Breast epithelium (tissue), 4 donors: ENCODE measurements at regions not wholly inside any gene's neighbourhood (a gene's known extent, or its start where the extent isn't known, plus 50 kb on each side); places are given as distances from the start of the nearest gene placed in this dataset.
"Not testable (repeated sequence)": the region's sequence is repeated elsewhere in the genome, so short reads cannot be mapped to it uniquely, and the experiment has no call there.

ENCODE experiments used
- DNase-seq, 2 donors: peaks; one replicate each; pipeline ENCODE4 v3.0.0-alpha.2; 2019; ENCODE audit warnings: low spot score in 2 of 2
- H3K27ac ChIP-seq, 2 donors: fragments of 200-600 bp; sonication (generic) in 1 of 2; one replicate each; pipeline ENCODE4 v1.5.1; 2016 to 2019; ENCODE audit warnings: mild to moderate bottlenecking in 1 of 2
- H3K27me3 ChIP-seq, 2 donors: fragments of 200-600 bp; sonication (generic) in 1 of 2; one replicate each; pipeline versions ENCODE4 v1.5.1 to v1.6.0; 2017 to 2019; ENCODE audit warnings: control low read depth in 1 of 2, mild to moderate bottlenecking in 1 of 2
- H3K36me3 ChIP-seq: fragments of 200-600 bp; one replicate; pipeline ENCODE4 v1.5.1; 2019
- H3K4me1 ChIP-seq, 2 donors: fragments of 200-600 bp; sonication (generic); one replicate each; pipeline ENCODE4 v1.5.1; 2016 to 2019; ENCODE audit warnings: control low read depth in 1 of 2
- H3K4me3 ChIP-seq, 3 donors: fragments of 200-600 bp; sonication (generic); 1 replicate in 2 of 3; 2 replicates in 1 of 3; pipeline ENCODE4 v1.5.1; 2016 to 2019; ENCODE audit warnings: mild to moderate bottlenecking in 3 of 3, moderate library complexity in 2 of 3
- H3K9me3 ChIP-seq, 2 donors: fragments of 200-600 bp; sonication (generic) in 1 of 2; one replicate each; pipeline ENCODE4 v1.5.1; 2016 to 2019; ENCODE audit warnings: control low read depth in 1 of 2
- CTCF ChIP-seq, 3 donors: fragments of 450-650 bp; IDR thresholded peaks; one replicate each; pipeline ENCODE4 v1.5.1; 2016 to 2017; ENCODE audit warnings: antibody characterized with exemption in 3 of 3, mild to moderate bottlenecking in 3 of 3, moderate library complexity in 3 of 3
- POLR2A ChIP-seq: fragments of 450-650 bp; IDR thresholded peaks from one replicate; pipeline ENCODE4 v1.6.1; 2016; ENCODE audit warnings: antibody characterized with exemption, mild to moderate bottlenecking, moderate library complexity
- POLR2AphosphoS5 ChIP-seq, 3 donors: sonication (generic); formaldehyde crosslinking; IDR thresholded peaks; one replicate each; pipeline ENCODE4 v1.6.1; 2017; ENCODE audit warnings: antibody characterized with exemption in 3 of 3
- intact Hi-C: fragments of 100-400 bp; cut with DNase I; formaldehyde crosslinking; loops from one replicate; pipeline ENCODE4 v1.15.1; 2023; ENCODE audit warnings: low total_unique reads

DNA sequence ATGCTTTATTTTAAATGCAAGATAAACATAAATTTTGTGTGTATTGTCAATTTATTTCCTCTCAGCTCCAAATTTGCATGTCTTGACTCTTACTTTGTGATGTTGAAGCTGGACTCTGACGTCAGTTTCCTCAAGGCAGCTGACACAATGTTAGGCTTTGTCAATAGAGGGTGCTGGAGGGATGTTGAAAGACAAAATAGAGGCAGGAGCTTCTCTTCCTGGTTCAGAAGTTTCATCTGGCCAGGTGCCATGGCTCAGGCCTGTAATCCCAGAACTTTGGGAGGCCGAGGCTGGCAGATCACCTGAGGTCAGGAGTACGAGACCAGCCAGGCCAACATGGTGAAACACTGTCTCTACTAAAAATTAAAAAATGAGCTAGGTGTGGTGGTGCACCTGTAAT is 408.6 kb downstream of the GBE1 start:
- peaks cover 0 to under 1% of the 10 kb centered on the region in 2 donors for H3K9me3 ChIP-seq
- intact Hi-C loops, result no loop called here
- TF ChIP-seq POLR2A (no peak), POLR2AphosphoS5 (IDR thresholded peaks at IDR 0.05) (no peak)
- H3K4me1 ChIP-seq, result no peaks in the 10 kb centered on the region
- H3K27ac ChIP-seq, result no peak overlapping the region
- no peaks in the 10 kb centered on the region for H3K36me3 ChIP-seq
- DNase-seq, result no peak
- no peaks in the 10 kb centered on the region for H3K27me3 ChIP-seq
- no peak overlapping the region for H3K4me3 ChIP-seq

- Histone ChIP-seq H3K4me3 (no peak overlapping the region), H3K36me3 (no peaks in the 10 kb centered on the region), H3K9me3 (no peaks in the 10 kb centered on the region), H3K27me3 (no peaks in the 10 kb centered on the region), H3K4me1 (no peaks in the 10 kb centered on the region), H3K27ac (no peak overlapping the region)
- TF ChIP-seq CTCF (IDR thresholded peaks at IDR 0.05) (no peak), POLR2AphosphoS5 (IDR thresholded peaks at IDR 0.05) (no peak), POLR2A (no peak)
- intact Hi-C loops, result no loop called here
- no peak for DNase-seq
Observed at GRCh38 chr3:81349816-81350340, 411.6 kb downstream of the GBE1 start.

DNA sequence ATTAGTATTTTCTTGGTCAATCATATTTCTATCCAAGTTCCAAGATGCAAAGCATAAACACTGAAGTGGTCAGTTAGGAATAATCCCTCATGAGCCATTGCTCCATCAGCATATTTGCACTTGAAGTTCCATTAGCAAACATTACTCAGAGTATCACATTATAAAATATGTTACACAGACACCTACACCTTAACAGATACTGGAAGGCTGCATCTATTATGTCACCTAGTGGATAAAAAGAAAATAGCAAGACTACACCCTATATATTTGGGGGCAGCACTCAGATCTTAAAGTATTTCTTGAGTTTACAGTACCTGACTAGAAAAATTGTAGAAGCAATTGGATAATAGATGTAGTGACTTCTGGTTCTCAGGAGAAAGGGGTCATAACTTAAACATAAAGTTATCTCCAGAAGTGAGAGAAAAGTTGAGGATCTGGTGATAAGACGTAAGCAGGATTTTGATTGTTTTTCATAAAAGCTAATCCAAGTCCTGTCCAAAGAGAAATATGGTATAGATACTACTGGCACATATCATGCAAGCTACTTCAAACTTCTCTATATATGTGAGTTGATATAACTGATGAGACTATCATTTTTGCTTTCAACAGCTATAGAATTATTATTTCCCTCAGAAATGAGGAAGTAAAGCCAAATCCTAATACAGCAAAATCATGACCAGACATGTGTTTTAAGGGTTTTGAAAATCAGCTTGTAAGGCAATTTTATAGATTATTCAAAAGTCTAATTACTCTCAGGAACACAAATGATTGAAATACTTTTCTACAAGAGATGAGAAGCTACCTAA is 422.2 kb downstream of the GBE1 start:
- no peaks in the 10 kb centered on the region for H3K9me3 ChIP-seq
- TF ChIP-seq POLR2A (no peak), CTCF (IDR thresholded peaks at IDR 0.05) (peak in 1 of 3 donors; percentile 23), POLR2AphosphoS5 (IDR thresholded peaks at IDR 0.05) (no peak)
- H3K27ac ChIP-seq, result no peak overlapping the region
- intact Hi-C loops, result no loop called here
- no peak for DNase-seq
- H3K36me3 ChIP-seq, result no peaks in the 10 kb centered on the region
- no peak overlapping the region for H3K4me3 ChIP-seq
- H3K4me1 ChIP-seq, result no peaks in the 10 kb centered on the region
- no peaks in the 10 kb centered on the region for H3K27me3 ChIP-seq

DNA sequence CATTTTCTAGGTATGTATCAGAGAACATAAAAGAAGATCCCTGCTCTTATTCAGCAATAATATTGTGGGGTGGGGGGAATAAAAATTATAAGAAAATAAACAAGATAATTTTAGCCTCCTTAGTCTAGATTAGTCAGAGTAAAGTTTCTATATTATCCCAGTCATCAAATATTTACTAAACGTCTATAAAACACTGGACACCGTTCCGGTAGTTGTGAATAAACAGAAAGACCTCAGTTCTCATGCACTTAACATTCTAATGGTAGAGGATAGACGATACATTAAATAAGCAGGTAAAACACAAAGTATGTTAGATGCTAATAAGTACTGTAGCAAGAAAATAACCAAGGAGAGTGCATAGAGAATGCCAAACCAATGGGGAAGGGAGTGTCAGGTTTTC is 425.0 kb downstream of the GBE1 start:
- H3K36me3 ChIP-seq, result no peaks in the 10 kb centered on the region
- H3K27ac ChIP-seq, result no peak overlapping the region
- TF ChIP-seq POLR2A (no peak), POLR2AphosphoS5 (IDR thresholded peaks at IDR 0.05) (no peak), CTCF (IDR thresholded peaks at IDR 0.05) (no peak)
- no peak for DNase-seq
- no peaks in the 10 kb centered on the region for H3K4me1 ChIP-seq
- H3K27me3 ChIP-seq, result no peaks in the 10 kb centered on the region
- no peaks in the 10 kb centered on the region for H3K9me3 ChIP-seq
- no peak overlapping the region for H3K4me3 ChIP-seq
- intact Hi-C loops, result no loop called here

DNA sequence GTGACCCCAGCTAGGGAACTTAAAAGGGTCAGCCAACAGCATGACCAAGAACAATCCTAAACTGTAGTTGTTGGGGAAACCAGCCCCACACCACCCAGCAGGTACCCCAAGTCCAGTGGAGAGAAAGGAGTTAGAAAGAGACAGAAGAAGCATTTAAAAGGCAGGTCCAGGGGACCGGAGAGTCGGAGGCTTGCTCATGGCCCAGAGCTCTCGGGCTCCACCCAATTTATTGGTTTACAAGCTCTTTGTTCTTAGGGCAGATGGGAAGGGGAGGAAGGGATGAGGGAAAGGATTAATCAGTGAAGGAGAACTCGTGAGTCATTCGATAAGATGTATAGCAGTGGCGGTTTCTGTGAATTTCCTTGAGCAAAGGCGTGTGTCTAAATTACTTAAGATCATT is 431.6 kb downstream of the GBE1 start:
- intact Hi-C loops, H3K4me1 ChIP-seq, H3K9me3 ChIP-seq, H3K36me3 ChIP-seq, H3K27me3 ChIP-seq, H3K27ac ChIP-seq, H3K4me3 ChIP-seq, DNase-seq: not testable (repeated sequence)

DNA sequence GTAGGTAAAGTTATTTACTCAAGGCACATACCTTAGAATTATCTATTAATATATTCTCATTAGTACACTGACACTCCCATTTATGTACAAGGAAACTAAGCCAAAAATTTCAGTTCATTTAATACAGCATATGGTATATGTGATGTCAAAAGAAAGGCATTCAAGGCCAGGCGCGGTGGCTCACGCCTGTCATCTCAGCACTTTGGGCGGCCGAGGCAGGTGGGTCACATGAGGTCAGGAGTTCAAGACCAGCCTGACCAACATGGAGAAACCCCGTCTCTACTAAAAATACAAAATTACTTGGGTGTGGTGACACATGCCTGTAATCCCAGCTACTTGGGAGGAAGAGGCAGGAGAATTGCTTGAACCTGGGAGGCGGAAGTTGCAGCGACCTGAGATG is 435.2 kb downstream of the GBE1 start:
- TF ChIP-seq POLR2AphosphoS5 (IDR thresholded peaks at IDR 0.05), result no peak
- TF ChIP-seq CTCF (IDR thresholded peaks at IDR 0.05), result no peak
- no peak for TF ChIP-seq POLR2A
- H3K36me3 ChIP-seq, result no peaks in the 10 kb centered on the region
- intact Hi-C loops, result no loop called here

More for the DNA sequence above, 435.2 kb downstream of the GBE1 start:
- no peaks in the 10 kb centered on the region for H3K4me1 ChIP-seq
- H3K4me3 ChIP-seq, result no peak overlapping the region
- H3K27me3 ChIP-seq, result no peaks in the 10 kb centered on the region
- H3K27ac ChIP-seq, result no peak overlapping the region
- no peaks in the 10 kb centered on the region for H3K9me3 ChIP-seq
- no peak for DNase-seq
